DMS 273 (cell line): ENCODE measurements at regions not wholly inside any gene's neighbourhood (a gene's known extent, or its start where the extent isn't known, plus 50 kb on each side); places are given as distances from the start of the nearest gene placed in this dataset.
A peak's percentile ranks its signal among the peaks of the same experiment; 100 is the strongest.
"Not testable (repeated sequence)": the region's sequence is repeated elsewhere in the genome, so short reads cannot be mapped to it uniquely, and the experiment has no call there.

ENCODE experiments used
- DNase-seq: peaks from one replicate; lab custom pipeline; 2025; ENCODE audit not compliant: unreplicated experiment; lab: John Stamatoyannopoulos, UW

DNA sequence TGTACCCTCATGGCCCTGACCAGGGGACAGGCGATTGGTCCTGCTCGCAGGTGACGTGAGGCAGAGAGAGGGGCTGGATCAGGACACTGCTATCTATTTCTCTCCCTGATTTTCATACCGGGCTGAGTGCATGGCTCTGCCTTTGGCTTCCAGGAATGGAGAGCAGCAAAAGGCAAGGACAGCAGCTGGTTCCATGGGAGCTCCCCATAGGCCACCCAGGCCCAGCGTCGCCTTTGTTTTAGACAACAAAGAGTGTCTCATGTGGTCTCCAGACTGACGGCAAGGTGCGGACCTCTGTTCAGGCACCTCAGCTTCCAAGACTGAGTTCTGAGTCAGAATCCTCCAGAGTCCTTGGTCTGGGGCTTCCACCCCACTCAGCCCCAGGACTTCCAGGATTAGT, 123.1 kb downstream of the VEGFA start:
- DNase-seq = no peak

DNA sequence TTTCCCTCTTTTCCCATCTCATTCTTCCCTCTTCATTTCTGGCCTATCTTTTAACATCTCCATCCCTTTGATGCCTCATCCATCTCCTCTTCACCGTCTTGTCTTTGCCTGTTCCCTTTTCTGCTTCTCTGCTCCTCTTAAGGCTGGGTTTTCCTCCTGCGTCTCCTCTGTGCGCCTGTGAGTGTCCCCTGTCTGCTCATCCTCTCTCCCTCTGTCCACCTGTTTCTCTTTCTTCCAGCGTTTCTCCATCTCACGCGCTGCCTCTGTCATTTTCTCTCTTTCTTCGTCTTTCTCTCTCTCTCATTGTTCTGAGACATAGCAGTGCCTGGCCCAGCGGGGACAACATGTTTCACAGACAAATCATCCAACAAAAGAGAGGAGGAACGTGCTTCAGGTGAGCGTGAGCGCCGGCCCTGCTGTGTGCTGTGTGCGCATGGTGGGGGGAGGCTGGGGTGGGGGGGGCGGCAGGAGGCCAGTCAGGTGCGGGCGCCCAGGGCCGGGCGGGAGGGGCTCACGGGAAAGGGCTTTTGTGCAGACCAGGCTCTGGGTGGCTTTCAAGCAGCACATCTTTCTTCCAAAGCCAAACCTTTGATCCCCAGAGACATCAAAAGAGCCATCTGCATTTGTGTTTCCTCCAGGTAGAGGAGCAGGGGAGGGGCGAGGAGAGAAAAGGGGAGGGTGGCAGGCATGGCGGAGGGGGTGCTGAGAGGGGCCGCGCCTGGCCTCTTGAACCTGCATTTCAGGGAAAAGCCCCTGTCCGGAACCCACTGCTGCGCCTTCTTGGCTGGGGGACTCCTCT, 121.3 kb downstream of the VEGFA start:
- DNase-seq = no peak

DNA sequence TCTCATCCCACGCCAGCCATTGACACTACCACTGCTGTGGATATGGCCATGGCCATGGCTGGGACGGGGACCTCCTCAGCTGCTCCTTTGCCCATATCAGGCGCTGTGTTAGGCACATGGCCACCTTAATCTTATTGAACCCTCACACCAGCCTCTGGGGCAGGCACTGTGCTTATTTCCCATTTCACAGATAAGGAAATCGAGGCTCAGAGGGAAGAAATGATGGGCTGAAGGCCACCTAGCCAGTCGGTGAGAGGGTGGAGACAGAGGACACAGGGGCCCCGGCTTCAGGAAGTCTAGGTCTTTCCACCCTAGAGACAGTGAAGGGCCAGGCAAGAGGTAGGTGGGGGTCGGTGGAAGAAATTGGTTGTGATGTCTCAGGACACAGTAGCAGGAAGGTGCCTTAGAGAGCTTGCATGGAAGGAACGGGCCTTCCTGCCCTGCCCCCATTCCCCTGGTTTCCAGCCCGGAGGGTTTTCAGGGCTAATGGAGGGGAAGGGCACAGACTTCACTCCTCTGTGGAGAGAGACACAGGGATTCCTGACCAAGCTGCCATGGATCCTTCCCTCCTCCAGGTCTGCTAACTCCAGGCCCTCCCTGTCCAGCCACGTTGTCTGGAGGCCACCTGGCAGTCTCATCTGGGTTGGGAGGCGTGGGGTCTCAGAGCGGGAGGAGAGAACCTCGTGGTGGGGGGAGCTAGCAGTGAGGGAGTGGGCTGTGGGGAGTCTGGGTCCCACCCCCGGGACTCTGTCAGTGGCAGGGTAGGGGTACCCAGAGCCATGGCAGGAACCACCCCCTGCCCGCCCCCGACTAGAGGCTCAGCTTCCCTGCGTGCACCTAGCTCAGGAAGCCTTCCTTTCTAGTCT, 120.4 kb downstream of the VEGFA start:
- DNase-seq = no peak

DNA sequence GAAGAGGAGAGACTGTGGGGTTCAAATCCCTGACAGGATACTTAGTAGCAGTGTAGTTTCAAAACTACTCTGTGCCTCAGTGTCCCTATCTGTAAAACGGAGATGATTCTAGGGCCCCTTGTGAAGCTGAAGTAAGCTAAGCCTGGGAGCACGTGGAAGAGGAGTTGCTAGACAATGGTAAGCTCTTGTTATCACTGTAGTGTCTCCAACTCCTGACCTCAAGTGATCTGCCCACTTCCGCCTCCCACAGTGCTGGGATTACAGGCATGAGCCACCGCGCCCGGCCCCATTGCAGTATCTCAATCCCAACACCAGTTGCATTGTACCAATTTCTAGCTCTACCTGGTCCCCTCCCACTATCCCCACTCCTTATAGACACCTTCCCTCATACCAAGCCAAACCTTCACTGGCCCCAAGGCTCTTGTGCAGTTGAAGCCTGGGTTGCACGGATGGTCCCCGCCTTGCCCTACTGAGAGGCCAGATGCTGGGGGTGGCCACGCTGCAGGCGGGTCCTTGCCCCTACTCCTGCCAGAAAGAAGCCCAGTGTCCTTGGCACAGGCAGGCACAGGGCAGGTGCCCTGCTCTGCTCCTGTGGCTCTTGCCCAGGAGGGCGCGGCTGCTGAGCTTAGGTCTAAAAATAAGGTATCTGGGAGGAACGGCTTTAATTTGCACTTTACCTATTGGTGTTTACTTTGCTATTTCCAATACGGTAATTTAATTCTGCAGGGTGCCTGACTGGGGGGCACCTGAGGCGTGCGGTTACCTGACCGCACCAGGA, 118.1 kb downstream of the VEGFA start:
- no peak for DNase-seq

DNA sequence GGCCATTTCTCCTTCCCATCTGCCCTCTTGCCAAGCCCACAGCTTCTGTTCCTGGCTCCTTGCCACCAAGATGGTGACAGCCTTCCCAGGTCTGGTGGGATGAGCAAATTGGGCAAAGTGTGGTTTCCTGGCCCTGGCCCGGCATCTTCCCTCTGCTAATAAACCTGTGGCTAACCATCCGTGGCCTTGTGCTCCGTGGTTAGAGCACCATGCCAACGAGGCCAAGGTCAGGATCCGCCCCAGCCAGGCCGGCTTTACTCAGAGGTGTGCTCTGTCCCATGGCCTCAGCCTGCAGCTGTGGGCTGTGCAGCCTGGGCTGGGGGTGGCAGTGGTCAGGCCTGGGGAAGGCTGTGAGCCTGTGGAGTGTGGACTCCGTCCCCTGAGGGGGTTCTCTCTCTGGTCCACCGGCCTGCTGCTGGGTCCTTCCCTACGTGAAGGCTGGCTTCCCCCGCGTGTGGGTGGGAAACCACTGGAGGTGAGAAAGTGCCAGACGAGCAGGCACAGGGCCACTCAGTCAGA, 117.4 kb downstream of the VEGFA start:
- peak; percentile 23 for DNase-seq

DNA sequence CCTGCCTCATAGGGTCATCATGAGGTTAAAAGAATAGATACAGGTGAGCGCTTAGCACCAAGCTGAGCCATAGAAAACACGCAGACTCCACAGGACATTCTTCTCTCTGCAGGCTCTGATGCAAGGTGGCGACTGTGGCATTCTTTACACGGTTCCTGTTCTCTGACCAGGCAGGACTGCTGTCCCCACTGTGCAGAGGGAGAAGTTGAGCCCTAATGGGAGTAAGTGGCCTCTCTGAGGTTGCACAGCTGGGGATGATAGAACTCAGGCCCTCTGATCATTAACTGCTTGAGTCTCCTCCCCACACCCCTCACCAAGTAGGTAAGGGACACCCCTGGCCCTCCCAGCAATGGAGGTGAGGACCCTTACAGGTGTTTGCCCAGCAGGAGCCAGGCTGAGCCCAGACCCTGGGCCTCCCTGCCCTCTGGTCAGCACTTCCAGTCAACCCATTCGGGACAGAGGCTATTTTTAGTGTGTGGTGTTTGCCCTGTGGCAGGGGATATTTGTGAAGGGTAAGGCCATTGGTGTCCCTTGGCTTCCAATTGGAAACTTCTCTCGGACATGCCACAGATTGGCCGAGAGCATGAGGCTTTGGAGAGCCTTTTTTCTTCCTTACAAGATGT, 116.8 kb downstream of the VEGFA start:
- DNase-seq = no peak

DNA sequence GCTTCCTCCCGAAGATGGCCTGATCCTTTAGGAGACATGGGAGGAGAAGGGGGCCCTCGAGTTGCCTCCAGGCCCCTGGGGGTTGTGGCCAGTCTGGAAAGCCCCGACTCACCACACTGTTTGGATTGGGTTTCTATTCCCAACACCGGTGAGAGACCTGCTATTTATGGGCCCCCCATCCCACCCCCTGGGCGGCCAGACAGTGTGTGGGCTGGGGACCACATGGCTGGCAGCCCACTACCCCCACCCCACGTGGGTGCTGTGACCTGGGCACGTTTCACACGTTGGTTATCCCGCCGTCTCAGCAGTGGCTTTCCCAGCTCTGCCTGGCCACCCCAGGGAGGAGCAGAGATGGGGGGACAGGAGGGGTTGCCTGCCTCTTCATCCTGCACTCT, 116.1 kb downstream of the VEGFA start:
- DNase-seq = no peak

DNA sequence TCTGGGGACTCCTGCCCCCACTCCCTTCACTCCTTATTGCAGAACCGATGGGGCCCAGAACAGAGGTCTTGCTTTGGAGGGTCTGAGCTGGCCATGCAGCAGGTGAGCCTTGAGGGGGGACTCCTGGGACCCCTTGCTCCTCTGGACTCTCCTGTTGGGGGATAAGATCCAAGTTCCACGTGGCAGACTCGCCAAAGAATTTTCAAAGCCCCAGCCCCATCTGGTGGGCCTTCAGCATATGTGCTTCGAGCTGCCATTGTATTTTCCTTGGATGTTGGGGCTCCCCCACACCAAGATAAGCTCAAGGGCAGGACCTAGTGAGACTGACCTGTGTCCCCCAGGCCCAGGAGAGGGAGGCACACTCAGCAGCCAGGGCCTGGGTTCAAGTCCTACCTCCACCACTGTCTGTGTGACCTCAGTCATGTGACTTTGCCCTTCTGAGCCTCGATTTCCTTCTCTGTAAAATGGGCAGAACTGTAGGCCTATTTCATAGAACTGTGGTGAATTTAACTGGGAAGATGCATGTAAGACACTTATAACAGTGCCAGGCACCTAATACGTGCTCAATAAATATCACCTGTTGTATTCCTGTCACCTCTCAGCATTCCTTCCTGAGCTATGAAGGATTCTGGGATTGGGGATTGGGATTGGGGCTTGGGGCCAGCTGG, 115.5 kb downstream of the VEGFA start:
- DNase-seq = peak; percentile 22

DNA sequence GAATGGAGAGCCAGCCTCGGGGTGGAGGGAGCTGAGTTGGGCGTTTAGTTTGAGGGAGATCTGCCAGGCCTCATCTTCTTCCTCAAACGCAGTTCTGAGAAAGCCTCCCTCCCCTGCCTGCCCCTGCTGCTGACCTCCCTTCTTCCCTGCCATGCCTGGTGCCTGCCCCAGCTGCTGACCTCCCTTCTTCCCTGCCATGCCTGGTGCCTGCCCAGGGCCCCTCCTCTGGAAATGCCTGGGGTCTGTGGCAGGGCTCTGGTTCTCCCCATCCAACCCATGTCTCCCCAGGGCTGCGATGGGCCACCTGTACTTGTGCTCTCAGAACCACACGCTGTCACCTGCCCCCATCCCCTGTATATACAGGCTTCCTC, 114.6 kb downstream of the VEGFA start:
- no peak for DNase-seq

DNA sequence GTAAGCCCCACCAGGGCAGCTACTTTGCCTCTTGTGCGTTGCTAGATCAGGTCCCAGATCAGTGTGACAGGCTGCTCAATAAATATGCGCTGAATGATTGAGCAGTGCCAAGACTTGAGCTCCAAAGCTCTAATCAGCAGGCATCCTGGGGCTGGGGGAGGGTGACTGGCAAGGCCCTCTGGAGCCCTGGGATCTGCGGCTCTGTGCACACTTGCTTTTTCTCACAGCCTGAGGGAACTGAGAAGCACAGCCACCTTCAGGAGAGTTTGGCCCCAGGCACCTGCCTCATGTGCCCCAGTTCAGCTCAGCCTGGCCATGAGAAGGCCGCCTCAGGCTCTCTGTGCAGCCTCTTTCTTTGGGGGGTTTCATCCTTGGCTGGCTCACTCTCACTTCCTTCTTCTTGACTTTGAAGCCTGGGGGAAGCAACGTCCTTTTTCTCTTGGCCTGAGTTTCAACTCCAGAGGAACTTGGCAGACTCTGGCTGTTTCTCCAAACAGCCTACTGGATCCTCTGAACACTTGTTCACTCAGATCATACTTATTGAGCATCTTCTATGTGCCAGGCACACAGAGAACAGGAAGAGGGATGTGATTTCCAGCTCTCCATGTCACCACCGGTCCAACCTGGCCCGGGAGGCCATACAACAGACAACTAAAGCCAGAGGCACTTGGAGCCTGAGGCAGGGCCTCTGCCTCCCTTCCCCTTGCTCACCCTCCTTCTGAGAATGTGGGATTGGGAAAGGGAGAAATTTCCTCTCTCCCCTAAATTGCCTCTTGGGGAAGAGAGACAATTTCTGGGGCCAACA, 114.0 kb downstream of the VEGFA start:
- DNase-seq = no peak

DNA sequence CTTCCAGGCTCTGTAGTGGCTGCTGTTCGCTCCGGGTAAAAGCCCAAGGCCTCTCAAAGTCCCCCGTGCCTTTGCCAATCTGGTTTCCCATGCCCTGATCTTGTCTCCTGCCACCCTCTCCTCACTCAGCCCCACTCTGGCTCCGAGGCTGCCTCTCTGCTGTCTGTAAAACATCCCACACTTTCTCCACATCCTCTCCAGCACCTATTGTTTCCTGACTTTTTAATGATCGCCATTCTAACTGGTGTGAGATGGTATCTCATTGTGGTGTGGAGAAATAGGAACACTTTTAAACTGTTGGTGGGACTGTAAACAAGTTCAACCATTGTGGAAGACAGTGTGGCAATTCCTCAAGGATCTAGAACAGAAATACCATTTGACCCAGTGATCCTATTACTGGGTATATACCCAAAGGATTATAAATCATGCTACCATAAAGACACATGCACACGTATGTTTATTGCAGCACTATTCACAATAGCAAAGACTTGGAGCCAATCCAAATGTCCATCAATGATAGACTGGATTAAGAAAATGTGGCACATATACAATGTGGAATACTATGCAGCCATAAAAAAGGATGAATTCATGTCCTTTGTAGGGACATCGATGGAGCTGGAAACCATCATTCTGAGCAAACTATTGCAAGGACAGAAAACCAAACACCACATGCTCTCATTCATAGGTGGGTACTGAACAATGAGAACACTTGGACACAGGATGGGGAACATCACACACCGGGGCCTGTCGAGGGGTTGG, 112.9 kb downstream of the VEGFA start:
- not testable (repeated sequence) for DNase-seq

DNA sequence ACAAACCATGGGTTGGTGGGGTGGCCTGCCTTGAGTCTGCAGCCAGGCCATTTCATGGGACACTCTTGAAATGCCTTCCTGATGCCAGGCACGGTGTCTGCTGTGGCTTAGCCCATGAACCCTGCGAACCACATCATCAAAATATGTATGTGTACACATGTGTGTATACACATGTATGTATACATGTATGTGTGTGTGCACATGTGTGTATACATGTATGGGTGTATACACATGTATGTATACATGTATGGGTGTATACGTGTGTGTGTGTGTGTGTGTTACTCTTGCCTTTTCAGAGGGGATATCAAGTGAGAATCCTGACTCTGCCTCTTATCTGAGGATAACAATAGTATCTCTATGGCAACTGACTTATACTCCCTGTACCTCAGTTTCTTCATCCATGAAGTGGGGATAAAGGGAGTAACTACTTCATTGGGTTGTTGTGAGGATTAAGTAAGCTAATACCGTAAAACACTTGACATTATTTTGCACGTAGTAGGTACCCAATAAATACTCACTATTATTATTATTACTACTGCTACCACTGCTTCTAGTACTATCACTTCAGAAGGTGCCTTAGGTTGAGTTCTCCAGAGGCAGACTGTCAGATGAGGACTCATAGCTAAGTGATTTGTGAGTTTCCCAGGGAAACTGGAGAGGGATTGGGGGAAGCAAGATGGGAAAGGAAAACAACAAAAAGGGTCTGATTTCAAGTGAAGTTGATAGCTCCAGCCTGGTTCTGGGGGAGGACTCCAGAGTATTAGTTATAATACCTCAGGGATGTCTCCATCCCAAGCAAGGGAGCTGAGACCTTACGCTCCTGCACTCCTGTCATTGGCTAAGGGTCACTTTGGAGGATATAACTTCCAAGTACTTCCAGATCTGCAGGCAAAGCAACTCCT, 110.5 kb downstream of the VEGFA start:
- no peak for DNase-seq

DNA sequence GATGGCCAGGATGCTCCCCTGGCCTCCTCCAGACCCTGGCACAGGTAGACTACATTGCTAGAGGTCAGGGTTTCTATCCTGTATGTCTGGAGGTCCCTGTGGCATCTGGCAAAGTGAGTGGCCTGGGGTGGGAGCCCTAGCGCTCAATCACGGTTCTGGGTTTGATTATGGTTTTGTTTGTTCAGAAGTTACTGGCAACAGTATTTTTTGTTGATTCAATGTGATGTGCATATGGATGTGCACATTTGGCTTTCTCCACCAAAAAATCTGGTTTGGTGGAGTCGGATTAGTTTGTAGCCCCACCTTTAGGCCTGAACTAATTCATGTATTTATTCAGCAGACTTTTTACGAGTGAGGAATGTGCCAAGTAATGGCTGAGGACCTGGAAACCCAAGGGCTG, 109.7 kb downstream of the VEGFA start:
- DNase-seq = no peak

DNA sequence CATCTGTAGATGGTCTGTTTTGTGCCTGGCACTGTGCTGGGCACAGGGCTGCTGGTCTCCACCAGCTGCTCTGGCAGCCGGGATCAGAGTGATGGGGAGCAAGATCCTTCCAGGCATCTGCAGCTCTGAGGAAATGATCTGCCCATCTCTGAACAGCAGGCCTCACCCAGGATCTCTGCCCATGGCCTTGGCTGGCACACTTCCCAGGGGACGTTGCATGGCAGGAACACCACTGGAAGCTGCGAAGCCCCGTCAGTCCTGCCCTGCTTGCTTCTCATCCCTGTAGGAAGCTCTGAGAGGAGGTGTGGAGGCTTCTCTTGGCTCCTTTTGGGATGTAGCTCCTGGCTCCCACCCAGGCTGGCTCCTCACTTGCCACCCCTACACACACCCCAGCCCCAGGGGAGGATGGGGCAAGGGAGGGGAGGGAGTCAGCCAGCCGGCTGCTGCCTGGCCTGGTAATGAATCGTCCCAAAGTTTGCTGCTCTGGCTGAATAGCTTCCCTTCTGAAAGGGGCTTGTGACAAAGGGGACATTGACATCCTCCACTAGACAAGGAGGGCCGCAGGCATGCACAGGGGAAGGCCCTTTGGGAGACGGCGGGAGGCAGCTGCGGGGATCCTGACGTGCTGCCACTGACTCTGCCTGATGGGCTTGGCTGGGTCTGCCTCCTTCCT, 108.9 kb downstream of the VEGFA start:
- DNase-seq = peak; percentile 75

DNA sequence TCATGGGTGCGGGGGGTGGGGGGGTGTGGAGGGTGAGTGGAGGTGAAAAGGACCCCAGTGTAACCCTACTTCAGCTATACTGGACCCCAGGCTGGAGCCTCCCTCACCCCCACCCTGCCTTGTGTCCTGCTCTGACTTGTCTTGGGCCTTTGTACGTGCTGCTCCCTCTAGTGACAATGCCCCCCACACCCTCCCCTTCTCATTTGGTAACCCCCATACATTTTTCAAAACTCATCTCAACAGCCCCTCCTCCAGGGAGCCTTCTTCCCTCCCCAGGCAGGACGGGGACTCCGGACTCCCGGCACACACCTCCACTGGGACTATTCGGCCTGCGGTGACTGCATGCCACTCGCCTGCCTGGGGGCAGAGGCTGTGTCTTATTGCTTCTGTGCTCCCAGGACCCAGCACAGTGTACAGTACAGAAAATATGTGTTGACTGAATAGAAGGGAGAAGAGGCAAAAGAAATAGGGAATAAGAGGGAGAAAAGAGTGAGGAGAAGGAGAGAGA, 108.2 kb downstream of the VEGFA start:
- DNase-seq = no peak

DNA sequence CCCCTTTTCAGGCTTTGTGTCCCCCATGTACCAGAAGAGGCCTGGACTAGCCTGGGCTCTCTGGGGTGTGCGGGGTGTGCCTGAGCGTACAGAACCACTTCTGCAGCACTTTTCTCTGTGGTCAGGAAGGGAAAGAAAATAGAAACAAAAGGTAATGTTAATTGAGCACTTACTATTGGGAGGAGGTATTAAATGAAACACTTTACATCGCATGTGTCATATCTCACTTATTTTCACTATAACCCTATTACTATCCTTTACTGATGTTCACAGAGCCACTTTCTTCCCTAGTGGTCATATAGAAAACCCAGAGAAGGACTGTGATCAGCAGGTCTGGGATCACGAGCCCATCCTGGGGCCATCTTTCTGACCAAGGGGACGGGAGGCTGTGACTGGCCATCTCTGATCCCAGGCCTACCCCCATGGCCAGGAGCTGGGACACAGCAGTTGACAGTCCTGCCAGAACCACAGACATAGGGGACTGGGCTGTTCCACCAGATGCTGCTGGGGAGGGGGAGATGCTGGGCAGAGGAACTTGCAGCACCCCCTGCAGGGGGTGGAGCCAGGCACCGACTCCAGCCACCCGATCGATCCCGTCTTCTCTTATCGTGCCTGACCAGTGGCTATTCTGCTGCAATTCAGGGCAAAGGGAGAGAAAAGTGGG, 107.6 kb downstream of the VEGFA start:
- no peak for DNase-seq

DNA sequence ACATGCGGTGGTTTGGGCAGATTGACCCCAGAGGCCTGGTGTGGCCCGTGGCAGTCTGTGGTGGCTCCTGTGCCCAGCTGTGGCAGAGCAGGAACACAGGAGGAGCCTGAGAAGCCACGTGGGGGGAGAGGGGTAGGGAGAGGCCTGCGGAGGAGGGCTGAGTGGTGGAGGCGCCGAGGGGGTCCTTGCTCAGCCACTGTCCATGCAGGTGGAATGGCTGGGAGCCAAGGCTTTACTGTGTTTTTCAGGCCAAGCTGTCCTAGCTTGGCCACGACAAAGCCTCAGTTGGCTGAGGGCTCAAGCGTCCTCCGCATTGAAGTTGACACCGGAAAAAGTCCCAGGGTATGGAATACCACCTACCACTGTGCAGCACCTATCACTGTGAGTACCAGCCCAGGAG, 107.0 kb downstream of the VEGFA start:
- DNase-seq = no peak
